ENCODE measurements at regions not wholly inside any gene's neighbourhood (a gene's known extent, or its start where the extent isn't known, plus 50 kb on each side); places are given as distances from the start of the nearest gene placed in this dataset.
"Not testable (repeated sequence)": the region's sequence is repeated elsewhere in the genome, so short reads cannot be mapped to it uniquely, and the experiment has no call there.

DNA sequence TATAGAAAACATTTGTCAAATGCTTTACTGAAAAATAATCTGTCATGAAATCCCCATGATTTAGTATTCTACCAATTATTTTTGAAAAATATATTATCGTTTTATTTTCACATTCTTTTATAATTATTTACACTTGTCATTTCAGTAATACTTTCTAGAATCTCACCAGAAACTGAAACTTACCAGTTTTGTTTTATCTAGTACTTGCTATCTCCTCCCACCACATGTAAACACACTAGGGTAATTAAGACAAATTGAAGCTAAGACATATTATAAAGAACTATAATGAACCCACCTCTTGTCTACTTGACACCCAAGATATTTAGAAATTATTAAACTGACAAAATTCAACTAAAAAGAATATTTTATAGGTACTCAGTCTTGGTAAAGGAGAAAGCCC, 51.5 kb upstream of the GRM3 start:
- no peak for DNase-seq

- no peak for DNase-seq
Observed at GRCh38 chr7:86574006-86574405, 69.7 kb upstream of the GRM3 start.

- no peak for DNase-seq
Observed at GRCh38 chr7:86558680-86559501, 84.8 kb upstream of the GRM3 start.

- DNase-seq, result no peak
Observed at GRCh38 chr7:86534641-86535040, 109.1 kb upstream of the GRM3 start.

DNA sequence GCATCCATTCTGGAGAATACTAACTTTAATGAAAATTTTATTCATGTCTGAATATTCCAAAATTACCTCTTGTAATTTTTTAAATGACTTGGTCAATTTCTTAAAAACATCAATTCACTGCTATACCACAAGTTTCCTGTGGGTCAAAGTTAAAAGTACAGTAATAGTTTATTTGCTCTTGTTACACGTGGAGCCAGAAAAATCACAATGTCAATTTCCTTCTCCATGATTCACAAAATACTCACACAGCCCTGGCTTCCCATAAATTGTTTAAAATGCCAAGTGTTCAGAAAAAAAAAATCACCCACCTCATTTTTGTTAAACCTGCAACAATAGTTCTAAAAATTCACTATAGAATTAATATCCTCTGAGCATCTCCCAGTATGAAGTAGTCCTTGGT, 139.5 kb upstream of the GRM3 start:
- DNase-seq, result no peak

DNA sequence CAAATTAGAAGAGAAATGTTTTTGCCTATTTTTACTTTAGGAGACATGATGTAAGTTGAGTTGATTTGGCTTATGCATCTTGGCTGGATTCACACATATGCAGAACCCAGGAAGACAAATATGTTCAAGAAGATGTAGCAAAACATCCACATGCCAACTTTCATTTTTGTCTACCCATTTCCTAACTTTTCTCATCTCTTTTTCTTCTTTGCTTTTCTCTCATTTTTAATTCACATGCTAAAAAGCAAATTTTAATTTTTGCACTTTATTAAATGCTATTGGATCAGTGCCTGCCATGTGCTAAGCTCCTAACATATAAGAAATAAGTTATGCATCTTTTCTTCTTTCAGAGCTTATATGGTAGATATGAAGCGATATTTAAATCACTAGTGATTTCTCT, 143.7 kb upstream of the GRM3 start:
- DNase-seq, result no peak

GRCh38 chr7:86485827-86486226, 157.9 kb upstream of the GRM3 start:
- DNase-seq, result no peak

DNA sequence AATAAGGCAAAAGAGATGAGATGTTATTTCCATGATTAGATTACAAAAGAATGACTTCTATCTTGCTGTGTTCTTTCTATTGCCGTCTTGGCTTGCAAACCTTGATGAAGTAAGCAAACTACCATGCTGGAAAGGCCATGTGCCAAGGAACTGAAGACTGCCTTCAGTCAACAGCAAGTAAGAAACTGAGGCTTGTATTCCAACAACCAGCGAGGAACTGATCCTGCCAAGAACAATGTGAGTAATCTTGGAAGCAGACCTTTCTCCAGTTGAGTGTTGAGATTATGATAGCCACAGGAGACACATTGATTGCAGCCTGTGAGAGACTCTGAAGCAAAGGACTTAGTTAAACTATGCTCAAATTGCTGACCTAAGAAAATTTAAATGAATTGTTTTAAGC, 164.6 kb upstream of the GRM3 start:
- DNase-seq, result no peak

DNA sequence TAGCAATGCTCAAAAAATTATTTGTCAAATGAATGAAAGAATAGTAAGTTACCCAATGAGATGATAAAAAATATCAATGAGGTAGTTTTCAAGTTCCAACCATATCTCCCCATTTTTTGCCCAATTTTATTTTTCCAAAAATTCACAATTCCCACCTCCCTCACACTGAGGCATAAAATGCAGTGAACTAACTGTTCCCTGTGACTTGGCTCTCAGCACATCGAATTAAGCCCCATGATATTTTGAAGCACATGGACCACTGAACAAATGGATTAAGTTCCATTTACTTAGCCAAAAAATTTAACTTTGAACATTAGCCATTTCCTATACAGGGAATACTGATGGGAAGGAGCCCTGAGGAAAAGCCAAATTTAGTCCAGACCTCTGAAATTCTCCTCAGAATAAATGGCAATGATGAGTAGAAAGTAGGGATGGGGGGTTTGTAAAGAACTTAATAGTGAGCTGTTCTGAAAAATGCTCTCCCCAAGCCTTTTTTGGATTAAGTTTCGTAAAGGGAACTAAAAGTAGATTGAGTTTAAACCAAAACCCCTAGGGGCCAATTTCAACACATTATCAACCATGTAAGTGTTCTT, 166.3 kb upstream of the GRM3 start:
- DNase-seq, result no peak

DNA sequence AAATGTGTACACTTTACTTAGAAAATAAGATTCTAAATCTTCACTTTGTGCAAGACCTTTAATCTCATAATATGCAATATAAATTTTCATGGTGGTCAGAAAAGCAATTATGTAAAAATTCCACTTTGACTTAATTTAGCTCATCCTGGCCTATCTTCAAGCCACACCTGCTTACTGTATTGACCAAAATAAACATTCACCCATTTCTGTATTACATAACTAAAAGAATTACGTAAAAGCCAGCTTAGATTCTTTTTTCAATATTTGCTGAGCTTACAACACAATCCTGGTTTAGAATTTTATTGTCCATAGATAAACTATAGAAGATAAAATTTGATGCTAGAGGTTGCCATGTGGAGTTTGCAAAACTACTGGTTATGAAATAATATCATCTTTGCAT, 172.9 kb upstream of the GRM3 start:
- DNase-seq, result no peak

DNA sequence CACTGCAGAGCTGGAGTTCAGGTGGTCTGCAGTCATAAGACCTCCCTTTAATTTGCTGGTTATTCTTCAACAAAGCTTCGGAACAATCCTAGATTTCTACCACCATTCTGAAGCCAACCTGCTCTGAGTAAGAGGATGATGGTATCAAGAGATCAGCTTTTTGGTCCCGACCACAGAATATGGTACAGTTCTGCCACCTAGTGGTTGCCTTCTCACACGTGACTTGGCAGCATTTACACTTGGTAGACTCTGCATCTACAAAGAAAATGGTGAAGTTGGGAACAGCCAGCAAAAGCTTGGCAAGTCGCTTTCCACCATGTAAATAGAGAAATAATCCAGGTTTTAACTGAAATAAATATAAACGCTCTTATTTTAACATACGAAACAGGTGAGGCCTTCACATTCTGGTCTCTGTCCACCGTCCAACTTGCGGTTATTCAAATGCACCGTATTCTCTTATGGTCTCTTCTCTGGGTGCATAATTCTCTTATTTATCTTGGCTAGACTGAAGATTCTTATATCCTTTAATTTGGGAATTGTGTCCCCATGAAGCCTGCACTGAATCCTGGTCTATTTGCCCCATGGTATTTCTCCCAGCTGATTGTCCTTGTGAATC, 173.9 kb upstream of the GRM3 start:
- peak; percentile 33 for DNase-seq

GRCh38 chr7:86454753-86455152, 189.0 kb upstream of the GRM3 start:
- DNase-seq, result no peak

GRCh38 chr7:86453454-86453853, 190.3 kb upstream of the GRM3 start:
- no peak for DNase-seq

DNA sequence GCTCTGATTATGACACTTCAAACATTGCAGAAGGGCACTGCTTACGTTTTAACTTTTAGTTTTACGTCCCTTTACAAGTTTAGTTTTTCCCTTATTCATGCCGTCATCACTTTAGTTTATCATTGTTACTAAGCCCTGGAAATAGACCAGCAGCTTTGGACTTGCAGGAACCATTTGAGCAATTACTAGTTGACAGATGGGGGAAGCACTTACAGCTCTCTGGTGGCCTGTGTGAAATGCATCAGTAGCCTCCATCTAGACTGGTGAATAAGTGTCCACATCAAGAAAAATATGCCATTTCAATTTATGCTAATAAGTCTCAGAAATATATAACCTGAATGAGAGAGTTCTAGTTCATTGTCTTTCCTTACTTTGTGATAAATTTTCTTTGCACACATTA, 194.9 kb upstream of the GRM3 start:
- DNase-seq, result peak; percentile 62

DNA sequence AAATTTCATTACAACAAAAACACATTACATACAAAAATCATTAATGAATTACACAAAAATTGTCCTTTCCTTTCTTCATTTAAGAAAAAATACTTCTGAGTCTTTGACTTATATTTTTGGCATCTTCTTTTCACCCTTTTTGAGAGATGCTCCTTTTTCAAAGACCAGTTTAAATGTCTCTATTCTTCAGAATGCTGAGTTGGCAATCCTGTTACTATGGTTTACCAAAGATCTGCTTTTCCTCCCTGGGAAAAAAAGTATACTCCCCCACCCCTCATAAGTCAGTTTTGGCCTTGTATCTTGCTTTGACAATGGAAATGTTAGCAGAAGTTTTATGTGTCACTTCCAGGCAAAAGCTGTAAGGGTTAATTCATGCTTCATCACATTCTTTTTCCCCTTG, 198.4 kb upstream of the GRM3 start:
- no peak for DNase-seq

GRCh38 chr7:86444245-86444644, 199.5 kb upstream of the GRM3 start:
- no peak for DNase-seq

DNA sequence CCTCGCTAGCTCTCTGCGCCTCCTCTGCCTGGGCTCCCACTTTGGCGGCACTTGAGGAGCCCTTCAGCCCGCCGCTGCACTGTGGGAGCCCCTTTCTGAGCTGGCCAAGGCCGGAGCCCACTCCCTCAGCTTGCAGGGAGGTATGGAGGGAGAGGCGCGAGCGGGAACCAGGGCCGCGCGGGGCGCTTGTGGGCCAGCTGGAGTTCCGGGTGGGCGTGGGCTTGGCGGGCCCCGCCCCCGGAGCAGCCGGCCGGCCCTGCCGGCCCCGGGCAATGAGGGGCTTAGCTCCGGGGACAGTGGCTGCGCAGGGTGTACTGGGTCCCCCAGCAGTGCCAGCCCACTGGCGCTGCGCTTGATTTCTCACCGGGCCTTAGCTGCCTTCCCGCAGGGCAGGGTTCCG, 203.3 kb upstream of the GRM3 start:
- DNase-seq, result not testable (repeated sequence)

DNA sequence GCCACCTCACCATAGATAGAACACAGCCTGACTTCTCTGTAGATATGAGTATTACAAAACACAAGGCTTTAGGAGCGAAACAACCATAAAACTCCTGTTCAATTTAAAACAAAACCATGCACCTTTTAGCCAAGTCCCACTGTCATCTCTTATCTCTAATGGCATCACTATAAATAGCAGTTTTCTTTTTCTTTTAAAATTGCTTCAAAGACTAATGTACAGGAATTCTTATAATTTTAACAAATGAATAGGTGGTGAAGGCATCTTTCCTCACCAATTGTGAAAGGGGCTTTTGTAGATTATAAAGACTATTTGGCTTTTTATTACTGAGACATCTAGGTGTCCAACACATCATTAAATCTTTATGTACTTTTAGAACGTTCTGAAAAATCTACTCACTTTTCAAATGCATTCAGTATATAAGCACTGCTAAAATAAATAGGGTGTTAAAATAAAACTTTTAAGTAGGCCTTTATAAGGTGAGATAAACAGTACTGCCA, 205.7 kb upstream of the GRM3 start:
- no peak for DNase-seq

- DNase-seq, result no peak
Observed at GRCh38 chr7:86431761-86432160, 211.9 kb upstream of the GRM3 start.

GRCh38 chr7:86411814-86412213, 231.9 kb upstream of the GRM3 start:
- no peak for DNase-seq

- DNase-seq, result no peak
Observed at GRCh38 chr7:86407291-86407690, 236.4 kb upstream of the GRM3 start.

- DNase-seq, result no peak
Observed at GRCh38 chr7:86391813-86392212, 251.9 kb upstream of the GRM3 start.

- not testable (repeated sequence) for DNase-seq
Observed at GRCh38 chr7:86375602-86376001, 268.1 kb upstream of the GRM3 start.

- DNase-seq, result no peak
Observed at GRCh38 chr7:86372262-86372661, 271.4 kb upstream of the GRM3 start.

Data from NCI-H524 treated with DMSO at 0.1 percent for 48 hours (cell line).